ENCODE measurements at regions not wholly inside any gene's neighbourhood (a gene's known extent, or its start where the extent isn't known, plus 50 kb on each side); places are given as distances from the start of the nearest gene placed in this dataset.
A peak's percentile ranks its signal among the peaks of the same experiment; 100 is the strongest.
"Not testable (repeated sequence)": the region's sequence is repeated elsewhere in the genome, so short reads cannot be mapped to it uniquely, and the experiment has no call there.

- DNase-seq, result no peak
These were observed 135.6 kb upstream of the ZNF536 start for GRCh38 chr19:30236587-30236986.

GRCh38 chr19:30237140-30237539 lies 135.0 kb upstream of the ZNF536 start:
- no peak for DNase-seq

- no peak for DNase-seq
These were observed 131.1 kb upstream of the ZNF536 start for GRCh38 chr19:30240904-30241695.

GRCh38 chr19:30244533-30244932 lies 127.7 kb upstream of the ZNF536 start:
- no peak for DNase-seq

- DNase-seq, result no peak
These were observed 126.7 kb upstream of the ZNF536 start for GRCh38 chr19:30245401-30246039.

- DNase-seq, result no peak
These were observed 122.3 kb upstream of the ZNF536 start for GRCh38 chr19:30249911-30250310.

GRCh38 chr19:30252214-30252613 lies 120.0 kb upstream of the ZNF536 start:
- no peak for DNase-seq

GRCh38 chr19:30253581-30253996 lies 118.6 kb upstream of the ZNF536 start:
- DNase-seq, result no peak

- DNase-seq, result no peak
These were observed 118.0 kb upstream of the ZNF536 start for GRCh38 chr19:30254158-30254557.

GRCh38 chr19:30254789-30255188 lies 117.4 kb upstream of the ZNF536 start:
- no peak for DNase-seq

GRCh38 chr19:30255791-30256495 lies 116.2 kb upstream of the ZNF536 start:
- DNase-seq, result no peak

GRCh38 chr19:30256496-30256850 lies 115.7 kb upstream of the ZNF536 start:
- no peak for DNase-seq

- no peak for DNase-seq
These were observed 108.3 kb upstream of the ZNF536 start for GRCh38 chr19:30263830-30264381.

GRCh38 chr19:30265918-30266317 lies 106.3 kb upstream of the ZNF536 start:
- DNase-seq, result not testable (repeated sequence)

GRCh38 chr19:30266687-30267086 lies 105.5 kb upstream of the ZNF536 start:
- DNase-seq, result no peak

- DNase-seq, result no peak
These were observed 104.9 kb upstream of the ZNF536 start for GRCh38 chr19:30267332-30267731.

GRCh38 chr19:30268601-30269000 lies 103.6 kb upstream of the ZNF536 start:
- DNase-seq, result no peak

GRCh38 chr19:30269638-30270037 lies 102.5 kb upstream of the ZNF536 start:
- no peak for DNase-seq

GRCh38 chr19:30271816-30272215 lies 100.4 kb upstream of the ZNF536 start:
- peak; percentile 15 for DNase-seq

GRCh38 chr19:30272554-30272953 lies 99.6 kb upstream of the ZNF536 start:
- DNase-seq, result no peak

- no peak for DNase-seq
These were observed 99.0 kb upstream of the ZNF536 start for GRCh38 chr19:30273184-30273583.

GRCh38 chr19:30274987-30275386 lies 97.2 kb upstream of the ZNF536 start:
- DNase-seq, result no peak
